Muscle layer of colon (tissue), 2 donors: ENCODE measurements at regions not wholly inside any gene's neighbourhood (a gene's known extent, or its start where the extent isn't known, plus 50 kb on each side); places are given as distances from the start of the nearest gene placed in this dataset.

Experiments
- H3K27ac ChIP-seq: one replicate; pipeline ENCODE4 v1.7.0; 2013; ENCODE audit warnings: low read depth, mild to moderate bottlenecking, low read length, moderate library complexity
- H3K27me3 ChIP-seq, 2 donors: one replicate each; pipeline ENCODE4 v1.7.0; 2013; ENCODE audit warnings: low read length in 2 of 2, mild to moderate bottlenecking in 2 of 2; ENCODE audit not compliant: insufficient read depth in 2 of 2, control insufficient read depth in 1 of 2
- H3K36me3 ChIP-seq: one replicate; pipeline ENCODE4 v1.7.0; 2013; ENCODE audit warnings: mild to moderate bottlenecking, low read length; ENCODE audit not compliant: insufficient read depth
- H3K4me1 ChIP-seq: one replicate; pipeline ENCODE4 v1.7.0; 2013; ENCODE audit warnings: mild to moderate bottlenecking, low read length; ENCODE audit not compliant: insufficient read depth
- H3K4me3 ChIP-seq, 2 donors: one replicate each; pipeline ENCODE4 v1.7.0; 2013; ENCODE audit warnings: low read length in 2 of 2, low read depth in 1 of 2, mild to moderate bottlenecking in 1 of 2, moderate library complexity in 1 of 2
- H3K9ac ChIP-seq: one replicate; pipeline ENCODE4 v1.7.0; 2013; ENCODE audit warnings: low read length
- H3K9me3 ChIP-seq: one replicate; pipeline ENCODE4 v1.7.0; 2013; ENCODE audit warnings: mild to moderate bottlenecking, low read length
- donor health status: abdominal sarcoma.
- donor health status: Adenocarcinoma of cecum.

GRCh38 chr16:59586331-59586730 lies 852.2 kb upstream of the GOT2 start:
- Histone ChIP-seq H3K27me3 (no peaks in the 10 kb centered on the region), H3K4me3 (no peak overlapping the region), H3K9me3 (no peaks in the 10 kb centered on the region), H3K36me3 (no peaks in the 10 kb centered on the region), H3K4me1 (no peaks in the 10 kb centered on the region), H3K9ac (no peak overlapping the region), H3K27ac (no peak overlapping the region)

- Histone ChIP-seq H3K9me3 (no peaks in the 10 kb centered on the region), H3K4me1 (no peaks in the 10 kb centered on the region), H3K27ac (no peak overlapping the region), H3K27me3 (no peaks in the 10 kb centered on the region), H3K4me3 (no peak overlapping the region), H3K36me3 (no peaks in the 10 kb centered on the region), H3K9ac (no peak overlapping the region)
Measured at GRCh38 chr16:59574296-59574695, 840.2 kb upstream of the GOT2 start.

DNA sequence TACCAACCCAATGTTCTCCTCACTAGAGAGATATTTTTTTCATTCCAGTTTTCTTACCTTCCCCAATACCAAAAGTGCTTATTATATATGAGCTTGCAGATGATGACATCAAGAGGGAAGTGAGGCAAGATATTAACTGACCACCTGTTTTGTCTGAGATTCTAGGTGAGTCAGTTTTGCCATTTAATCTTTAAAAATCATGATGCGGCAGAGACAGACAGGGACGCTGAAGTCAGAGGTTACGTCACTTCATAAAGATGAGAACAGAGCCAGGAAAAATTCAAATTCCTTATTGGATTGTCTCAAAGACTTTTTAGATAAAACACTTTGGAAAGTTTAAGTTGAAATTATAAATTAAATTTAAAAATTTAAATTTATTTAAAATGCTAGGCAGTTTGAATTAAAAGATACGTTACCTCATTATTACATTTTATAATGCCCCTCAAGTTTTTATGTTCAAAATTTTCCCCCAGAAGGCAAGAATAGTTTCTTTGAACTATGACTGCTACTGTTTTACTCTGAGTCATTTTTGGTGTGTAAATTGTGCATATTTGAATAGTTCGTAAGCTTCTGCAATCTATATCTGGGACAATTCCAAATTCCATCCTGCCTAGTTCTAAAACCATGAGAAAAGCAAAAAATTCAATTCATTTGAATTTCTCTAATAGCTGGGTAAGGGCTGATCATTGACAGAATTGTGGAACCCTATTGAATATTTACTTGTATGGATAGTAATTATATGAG lies 839.6 kb upstream of the GOT2 start:
- no peak overlapping the region for H3K9ac ChIP-seq

GRCh38 chr16:59567496-59567895 lies 833.4 kb upstream of the GOT2 start:
- H3K27ac ChIP-seq, result no peak overlapping the region

More for the DNA sequence above, 839.6 kb upstream of the GOT2 start:
- H3K9me3 ChIP-seq, result no peaks in the 10 kb centered on the region
- no peak overlapping the region for H3K27ac ChIP-seq
- H3K4me1 ChIP-seq, result no peaks in the 10 kb centered on the region
- H3K27me3 ChIP-seq, result no peaks in the 10 kb centered on the region
- H3K36me3 ChIP-seq, result no peaks in the 10 kb centered on the region
- no peak overlapping the region for H3K4me3 ChIP-seq

GRCh38 chr16:59566446-59566845 lies 832.3 kb upstream of the GOT2 start:
- Histone ChIP-seq H3K9ac (no peak overlapping the region), H3K4me1 (no peaks in the 10 kb centered on the region), H3K36me3 (no peaks in the 10 kb centered on the region), H3K27me3 (no peaks in the 10 kb centered on the region), H3K9me3 (no peaks in the 10 kb centered on the region), H3K4me3 (no peak overlapping the region), H3K27ac (no peak overlapping the region)

More at GRCh38 chr16:59567496-59567895, 833.4 kb upstream of the GOT2 start:
- Histone ChIP-seq H3K27me3 (no peaks in the 10 kb centered on the region), H3K9me3 (no peaks in the 10 kb centered on the region), H3K9ac (no peak overlapping the region), H3K4me1 (no peaks in the 10 kb centered on the region), H3K36me3 (no peaks in the 10 kb centered on the region), H3K4me3 (no peak overlapping the region)

- no peaks in the 10 kb centered on the region for H3K4me1 ChIP-seq
- H3K9ac ChIP-seq, result no peak overlapping the region
- no peaks in the 10 kb centered on the region for H3K9me3 ChIP-seq
- H3K36me3 ChIP-seq, result no peaks in the 10 kb centered on the region
- no peaks in the 10 kb centered on the region for H3K27me3 ChIP-seq
- no peak overlapping the region for H3K27ac ChIP-seq
- no peak overlapping the region for H3K4me3 ChIP-seq
Measured at GRCh38 chr16:59558679-59559078, 824.6 kb upstream of the GOT2 start.

DNA sequence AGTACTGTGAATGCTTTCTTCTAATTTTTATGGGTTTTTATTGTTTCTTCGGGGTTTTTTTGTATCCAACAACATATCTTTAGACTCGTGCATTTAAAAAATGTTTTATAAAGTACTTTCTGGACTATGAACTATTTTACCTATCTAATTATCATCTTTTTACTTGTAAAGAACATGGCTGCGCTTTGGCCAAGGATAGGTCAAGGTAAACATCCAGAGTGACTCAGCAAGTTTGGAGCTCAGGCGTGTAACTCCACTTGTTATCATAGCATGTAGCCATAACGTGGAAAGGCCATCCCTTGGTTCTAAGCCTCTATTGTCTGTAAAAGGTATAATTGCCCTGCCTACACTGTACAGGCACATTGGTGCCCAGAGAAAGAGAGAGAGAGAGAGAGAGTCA lies 818.0 kb upstream of the GOT2 start:
- H3K27me3 ChIP-seq, result no peaks in the 10 kb centered on the region
- H3K9ac ChIP-seq, result no peak overlapping the region
- H3K36me3 ChIP-seq, result no peaks in the 10 kb centered on the region
- no peaks in the 10 kb centered on the region for H3K9me3 ChIP-seq
- H3K27ac ChIP-seq, result no peak overlapping the region
- no peaks in the 10 kb centered on the region for H3K4me1 ChIP-seq
- H3K4me3 ChIP-seq, result no peak overlapping the region

DNA sequence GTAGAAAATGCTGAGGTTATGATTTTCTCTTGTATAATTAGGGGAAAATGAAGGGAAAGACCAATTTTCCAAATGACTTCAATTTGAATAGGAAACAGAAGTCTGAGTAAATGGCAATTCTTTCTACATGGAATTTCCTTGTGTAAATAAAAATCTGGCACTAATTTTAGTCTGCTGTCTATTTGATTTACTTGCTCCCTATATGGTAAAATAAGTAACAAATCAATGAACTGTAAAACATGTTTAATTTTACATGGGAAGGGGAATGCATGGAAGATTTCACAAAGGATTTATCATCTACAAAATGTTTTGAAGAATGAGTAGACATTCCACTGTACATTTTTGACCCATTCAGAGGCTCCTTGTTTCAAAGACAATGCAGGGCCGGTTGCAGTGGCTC lies 811.6 kb upstream of the GOT2 start:
- Histone ChIP-seq H3K9ac (no peak overlapping the region), H3K27ac (no peak overlapping the region), H3K9me3 (no peaks in the 10 kb centered on the region), H3K4me1 (no peaks in the 10 kb centered on the region), H3K36me3 (no peaks in the 10 kb centered on the region), H3K27me3 (no peaks in the 10 kb centered on the region), H3K4me3 (no peak overlapping the region)

DNA sequence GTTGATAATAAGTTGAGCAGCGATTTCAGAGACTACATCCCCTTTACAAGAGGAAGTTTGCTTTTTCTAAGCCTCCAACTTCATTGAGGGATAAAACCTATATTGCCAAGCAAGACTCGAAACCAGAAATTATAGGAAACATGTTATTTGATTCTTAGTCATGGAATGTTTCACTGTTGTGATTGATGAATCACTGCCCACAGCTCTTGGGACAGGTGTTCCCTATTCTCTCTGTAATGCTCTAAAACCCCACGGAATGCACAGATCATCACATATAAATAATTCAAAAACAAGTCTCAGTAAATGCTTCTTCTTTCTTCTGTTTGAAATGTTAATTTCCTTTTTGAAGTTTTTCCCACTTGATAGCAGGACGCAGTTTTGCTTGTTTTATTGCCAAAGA lies 809.5 kb upstream of the GOT2 start:
- Histone ChIP-seq H3K9ac (no peak overlapping the region), H3K4me1 (no peaks in the 10 kb centered on the region), H3K27me3 (no peaks in the 10 kb centered on the region), H3K27ac (no peak overlapping the region), H3K9me3 (no peaks in the 10 kb centered on the region), H3K4me3 (no peak overlapping the region), H3K36me3 (no peaks in the 10 kb centered on the region)

GRCh38 chr16:59540621-59541020 lies 806.5 kb upstream of the GOT2 start:
- no peak overlapping the region for H3K4me3 ChIP-seq
- no peaks in the 10 kb centered on the region for H3K4me1 ChIP-seq
- no peaks in the 10 kb centered on the region for H3K27me3 ChIP-seq
- no peak overlapping the region for H3K9ac ChIP-seq
- no peaks in the 10 kb centered on the region for H3K9me3 ChIP-seq
- no peaks in the 10 kb centered on the region for H3K36me3 ChIP-seq
- no peak overlapping the region for H3K27ac ChIP-seq

DNA sequence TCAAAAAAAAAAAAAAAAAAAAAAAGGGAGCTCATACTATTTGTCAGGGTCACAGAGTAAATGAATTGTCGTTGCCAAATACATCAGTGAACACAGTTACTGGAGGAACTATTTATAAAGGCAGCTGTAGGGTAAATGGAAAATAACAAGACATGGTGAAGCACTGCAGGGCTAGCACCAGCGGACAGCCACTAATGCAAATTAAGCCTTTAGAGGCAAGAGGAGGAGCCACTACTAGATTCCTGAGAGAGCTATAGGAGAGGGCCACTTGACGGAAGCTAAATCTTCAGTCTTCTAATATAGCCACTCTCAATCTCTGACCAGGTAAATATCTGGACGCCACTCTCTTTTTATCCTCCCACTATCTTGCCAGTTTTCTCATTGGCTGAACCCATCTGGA lies 801.2 kb upstream of the GOT2 start:
- H3K27me3 ChIP-seq, result no peaks in the 10 kb centered on the region
- H3K4me1 ChIP-seq, result no peaks in the 10 kb centered on the region
- no peak overlapping the region for H3K9ac ChIP-seq

More for the DNA sequence above, 801.2 kb upstream of the GOT2 start:
- Histone ChIP-seq H3K27ac (no peak overlapping the region), H3K36me3 (no peaks in the 10 kb centered on the region), H3K4me3 (no peak overlapping the region), H3K9me3 (no peaks in the 10 kb centered on the region)
